H9 (cell line): ENCODE measurements at regions not wholly inside any gene's neighbourhood (a gene's known extent, or its start where the extent isn't known, plus 50 kb on each side); places are given as distances from the start of the nearest gene placed in this dataset.

ENCODE experiments used
- DNase-seq: peaks from one replicate; pipeline ENCODE4 v3.0.0-alpha.2; 2017
- H2AFZ ChIP-seq: one replicate; pipeline ENCODE4 v1.6.1; 2013; ENCODE audit warnings: mild to moderate bottlenecking, low read length, control low read depth, moderate library complexity
- H2AK5ac ChIP-seq: 2 replicates; pipeline ENCODE4 v1.6.1; 2013; ENCODE audit warnings: low read length, control low read depth, mixed read lengths; ENCODE audit not compliant: insufficient read length
- H2BK120ac ChIP-seq: one replicate; pipeline ENCODE4 v1.6.1; 2013; ENCODE audit warnings: low read depth, mild to moderate bottlenecking, low read length, control low read depth, inconsistent platforms; ENCODE audit not compliant: poor library complexity, severe bottlenecking
- H2BK12ac ChIP-seq: 2 replicates; pipeline ENCODE4 v1.6.1; 2013; ENCODE audit warnings: low read length, control low read depth, mixed read lengths, low read depth; ENCODE audit not compliant: insufficient read length
- H2BK15ac ChIP-seq: 2 replicates; pipeline ENCODE4 v1.6.1; 2013; ENCODE audit warnings: low read depth, low read length, control low read depth
- H2BK20ac ChIP-seq: one replicate; pipeline ENCODE4 v1.6.1; 2013; ENCODE audit warnings: low read depth, mild to moderate bottlenecking, low read length, control low read depth, inconsistent platforms; ENCODE audit not compliant: poor library complexity, severe bottlenecking
- H2BK5ac ChIP-seq: 2 replicates; pipeline ENCODE4 v1.6.1; 2013; ENCODE audit warnings: low read length, control low read depth, mixed read lengths; ENCODE audit not compliant: insufficient read length
- H3K14ac ChIP-seq: 2 replicates; pipeline ENCODE4 v1.6.1; 2013; ENCODE audit warnings: low read length, control low read depth; ENCODE audit not compliant: insufficient read depth
- H3K18ac ChIP-seq: 2 replicates; pipeline ENCODE4 v1.6.1; 2013; ENCODE audit warnings: low read depth, mild to moderate bottlenecking, mixed read lengths, low read length, control low read depth; ENCODE audit not compliant: insufficient read length
- H3K23ac ChIP-seq: 2 replicates; pipeline ENCODE4 v1.6.1; 2013; ENCODE audit warnings: low read length, control low read depth, mixed read lengths, low read depth; ENCODE audit not compliant: insufficient read length
- H3K23me2 ChIP-seq: 2 replicates; pipeline ENCODE4 v1.6.1; 2013; ENCODE audit warnings: low read depth, mild to moderate bottlenecking, mixed read lengths, low read length, control low read depth; ENCODE audit not compliant: insufficient read length, poor library complexity, severe bottlenecking
- H3K27ac ChIP-seq: 2 replicates; pipeline ENCODE4 v1.5.1; 2013; ENCODE audit warnings: low read length, control low read depth, mixed read lengths, low read depth; ENCODE audit not compliant: insufficient read length
- H3K27me3 ChIP-seq: 2 replicates; pipeline ENCODE4 v1.6.1; 2013; ENCODE audit warnings: low read length, control low read depth, inconsistent platforms; ENCODE audit not compliant: insufficient read depth
- H3K4ac ChIP-seq: 2 replicates; pipeline ENCODE4 v1.6.1; 2013; ENCODE audit warnings: low read depth, mild to moderate bottlenecking, control low read depth, inconsistent platforms, low read length, moderate library complexity
- H3K4me1 ChIP-seq: 2 replicates; pipeline ENCODE4 v1.6.1; 2013; ENCODE audit warnings: low read length, control low read depth, inconsistent platforms; ENCODE audit not compliant: insufficient read depth
- H3K4me2 ChIP-seq: 2 replicates; pipeline ENCODE4 v1.6.1; 2013; ENCODE audit warnings: low read length, control low read depth, mixed read lengths; ENCODE audit not compliant: insufficient read length, insufficient read depth
- H3K56ac ChIP-seq: 2 replicates; pipeline ENCODE4 v1.6.1; 2013; ENCODE audit warnings: low read depth, mild to moderate bottlenecking, mixed read lengths, low read length, control low read depth; ENCODE audit not compliant: insufficient read length
- H3K79me1 ChIP-seq: 2 replicates; pipeline ENCODE4 v1.6.1; 2013; ENCODE audit warnings: low read depth, mild to moderate bottlenecking, moderate library complexity, low read length, control low read depth, inconsistent platforms; ENCODE audit not compliant: insufficient read depth, poor library complexity, severe bottlenecking
- H3K79me2 ChIP-seq: 2 replicates; pipeline ENCODE4 v1.6.1; 2013; ENCODE audit warnings: low read length, control low read depth, inconsistent platforms; ENCODE audit not compliant: insufficient read depth
- H3K9ac ChIP-seq: 2 replicates; pipeline ENCODE4 v1.6.1; 2013; ENCODE audit warnings: low read length, control low read depth, mixed read lengths; ENCODE audit not compliant: insufficient read length; ENCODE audit errors: extremely low read depth
- H3K9me3 ChIP-seq: one replicate; pipeline ENCODE4 v1.6.1; 2013; ENCODE audit warnings: low read depth, low read length, inconsistent platforms; ENCODE audit not compliant: control insufficient read depth
- H3T11ph ChIP-seq: one replicate; pipeline ENCODE4 v1.6.1; 2013; ENCODE audit warnings: mild to moderate bottlenecking, low read length, control low read depth, inconsistent platforms
- H4K20me1 ChIP-seq: one replicate; pipeline ENCODE4 v1.6.1; 2013; ENCODE audit not compliant: control insufficient read depth, insufficient read length, insufficient read depth
- H4K5ac ChIP-seq: 2 replicates; pipeline ENCODE4 v1.6.1; 2013; ENCODE audit warnings: low read depth, mild to moderate bottlenecking, mixed read lengths, low read length, control low read depth; ENCODE audit not compliant: insufficient read length
- H4K8ac ChIP-seq: replicated peaks from 2 replicates; pipeline ENCODE4 v1.6.1; 2013; ENCODE audit warnings: low read length, control low read depth, mixed read lengths, low read depth; ENCODE audit not compliant: insufficient read length
- H4K91ac ChIP-seq: 2 replicates; pipeline ENCODE4 v1.6.1; 2013; ENCODE audit warnings: low read depth, mild to moderate bottlenecking, moderate library complexity, mixed read lengths, low read length, control low read depth; ENCODE audit not compliant: insufficient read length
- H3K27ac Mint-ChIP-seq, 3 experiments: 2 replicates in 2 of 3; 3 replicates in 1 of 3; pipeline ENCODE4 v1.8.0; 2020 to 2021; ENCODE audit warnings: mixed read lengths in 3 of 3, mild to moderate bottlenecking in 1 of 3, moderate library complexity in 1 of 3
- H3K27me3 Mint-ChIP-seq: 2 replicates; pipeline ENCODE4 v1.8.0; 2021; ENCODE audit warnings: low read depth, mild to moderate bottlenecking, moderate library complexity, mixed read lengths
- H3K36me3 Mint-ChIP-seq, 3 experiments: 2 replicates in 2 of 3; 3 replicates in 1 of 3; pipeline ENCODE4 v1.8.0; 2020 to 2021; ENCODE audit warnings: low read depth in 3 of 3, mixed read lengths in 3 of 3; ENCODE audit not compliant: insufficient read depth in 1 of 3
- H3K4me1 Mint-ChIP-seq, 2 experiments: 2 replicates each; pipeline ENCODE4 v1.8.0; 2020; ENCODE audit warnings: mixed read lengths in 2 of 2
- H3K4me3 Mint-ChIP-seq, 2 experiments: 2 replicates in 1 of 2; 3 replicates in 1 of 2; pipeline ENCODE4 v1.8.0; 2020 to 2021; ENCODE audit warnings: mild to moderate bottlenecking in 2 of 2, mixed read lengths in 2 of 2, moderate library complexity in 1 of 2
- H3K9me3 Mint-ChIP-seq, 2 experiments: 2 replicates in 1 of 2; 3 replicates in 1 of 2; pipeline ENCODE4 v1.8.0; 2020; ENCODE audit warnings: mild to moderate bottlenecking in 2 of 2, mixed read lengths in 2 of 2, moderate library complexity in 1 of 2
- CTCF ChIP-seq: fragments of 200-600 bp; sonication (generic); conservative IDR thresholded peaks from 3 replicates; pipeline ENCODE4 v1.8.0; 2021; ENCODE audit warnings: antibody characterized with exemption, mild to moderate bottlenecking
- WGBS: extraction: QIAGEN DNeasy Blood & Tissue Kit; methylation state at CpG from one replicate; pipeline ENCODE4 v1.1.7; 2013; ENCODE audit warnings: missing lambda C conversion rate, low lambda C conversion rate, mixed read lengths; ENCODE audit not compliant: insufficient read length; ENCODE audit errors: extremely low coverage; 5-methylcytosine and 5-hydroxymethylcytosine counted together

DNA sequence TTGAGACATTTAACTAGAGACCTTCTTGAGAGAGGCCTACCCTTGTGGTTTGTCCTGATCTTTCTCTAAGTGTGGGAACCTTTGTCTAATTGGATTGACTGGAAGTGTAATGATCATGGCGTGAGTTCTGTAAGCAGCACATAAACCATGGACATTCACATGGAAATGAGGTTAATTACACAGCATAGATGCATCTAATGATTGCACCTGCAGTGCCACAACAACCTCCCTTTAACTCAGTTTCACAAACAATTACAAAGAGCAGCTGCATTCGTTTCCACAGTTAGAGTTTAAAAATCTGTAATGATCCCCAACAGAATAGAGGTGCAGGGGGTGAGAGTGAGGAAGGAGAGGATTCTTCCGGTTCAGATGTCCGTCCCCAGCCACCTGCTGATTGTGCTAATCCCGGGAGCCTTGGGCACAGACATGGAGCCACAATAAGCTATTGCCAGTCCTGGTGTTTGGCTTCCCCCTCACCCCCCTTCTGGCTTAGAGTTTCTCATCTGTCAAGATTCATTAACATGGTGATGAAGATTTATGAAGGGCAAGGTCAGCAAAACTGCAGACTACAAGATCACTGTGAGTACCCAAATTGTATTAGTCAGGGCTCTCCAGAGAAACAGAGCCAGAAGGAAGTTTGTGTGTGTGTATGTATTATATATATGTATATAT lies 659.2 kb upstream of the SOX9 start:
- Histone ChIP-seq H3K56ac (no peak overlapping the region), H3T11ph (no peak overlapping the region), H2BK12ac (no peak overlapping the region), H2BK20ac (no peak overlapping the region), H3K79me2 (no peaks in the 10 kb centered on the region), H3K79me1 (no peaks in the 10 kb centered on the region), H4K20me1 (no peaks in the 10 kb centered on the region), H3K4ac (no peak overlapping the region), H2AK5ac (no peak overlapping the region), H3K9ac (no peak overlapping the region), H3K9me3 (no peaks in the 10 kb centered on the region), H3K18ac (no peak overlapping the region), H3K4me2 (no peak overlapping the region), H4K8ac (no peak overlapping the region), H4K5ac (no peak overlapping the region), H3K23ac (no peak overlapping the region), H2BK5ac (no peak overlapping the region), H3K27ac (no peak overlapping the region), H3K4me1 (peaks cover 4% of the 10 kb centered on the region; the same call in 1 of the 2 replicates), H3K14ac (no peak overlapping the region), H2BK120ac (no peak overlapping the region), H4K91ac (no peak overlapping the region), H3K23me2 (no peaks in the 10 kb centered on the region), H2AFZ (no peak overlapping the region), H2BK15ac (no peak overlapping the region), H3K27me3 (no peaks in the 10 kb centered on the region)
- TF ChIP-seq CTCF = no peak
- H3K4me1 Mint-ChIP-seq = peaks cover 23 to 36% of the 10 kb centered on the region in 2 experiments
- peaks cover 2% of the 10 kb centered on the region for H3K27me3 Mint-ChIP-seq
- peaks cover 0 to 3% of the 10 kb centered on the region in 2 experiments; a peak in 1 of 5 replicates for H3K9me3 Mint-ChIP-seq
- no peak for DNase-seq
- no CpG with 5 or more reads among the region's 5 CpGs for WGBS
- no peak overlapping the region for H3K27ac Mint-ChIP-seq
- H3K4me3 Mint-ChIP-seq = no peak overlapping the region
- H3K36me3 Mint-ChIP-seq = peaks cover 0 to 4% (median 0%) of the 10 kb centered on the region in 3 experiments; a peak in 2 of 7 replicates
